HEK293T (cell line): ENCODE measurements at regions not wholly inside any gene's neighbourhood (a gene's known extent, or its start where the extent isn't known, plus 50 kb on each side); places are given as distances from the start of the nearest gene placed in this dataset.

Experiments
- CTCF ChIA-PET: fragments of 350-600 bp; formaldehyde crosslinking; extraction: SDS; loops from one replicate; lab custom pipeline; 2021; ENCODE audit warnings: antibody characterized with exemption, inconsistent platforms; lab: Yijun Ruan, JAX
- POLR2A ChIA-PET: fragments of 350-600 bp; formaldehyde crosslinking; extraction: SDS; loops from one replicate; lab custom pipeline; 2020; ENCODE audit warnings: antibody characterized with exemption, inconsistent platforms; lab: Yijun Ruan, JAX
- DNase-seq: peaks from one replicate; pipeline ENCODE4 v3.0.0; 2012; ENCODE audit warnings: mixed read lengths; ENCODE audit errors: extremely low spot score
- ARNT ChIP-seq: fragments of 450-650 bp; IDR thresholded peaks from 2 replicates; pipeline ENCODE4 v1.6.1; 2017; ENCODE audit warnings: mild to moderate bottlenecking
- BHLHE40 ChIP-seq: fragments of 450-650 bp; IDR thresholded peaks from 2 replicates; pipeline ENCODE4 v1.6.1; 2016; ENCODE audit warnings: mild to moderate bottlenecking, moderate library complexity, borderline replicate concordance
- CTBP1 ChIP-seq: fragments of 450-650 bp; IDR thresholded peaks from 2 replicates; pipeline ENCODE4 v1.6.1; 2016; ENCODE audit warnings: borderline replicate concordance
- ELF4 ChIP-seq: fragments of 450-650 bp; IDR thresholded peaks from 2 replicates; pipeline ENCODE4 v1.6.1; 2017; ENCODE audit warnings: antibody characterized with exemption
- FOXA1 ChIP-seq: fragments of 450-650 bp; IDR thresholded peaks from 2 replicates; pipeline ENCODE4 v1.6.1; 2016; ENCODE audit warnings: mild to moderate bottlenecking
- FOXK2 ChIP-seq: fragments of 450-650 bp; IDR thresholded peaks from 2 replicates; pipeline ENCODE4 v1.6.1; 2016; ENCODE audit warnings: mild to moderate bottlenecking
- FOXM1 ChIP-seq: fragments of 450-650 bp; IDR thresholded peaks from 2 replicates; pipeline ENCODE4 v1.6.1; 2017; ENCODE audit warnings: mild to moderate bottlenecking, borderline replicate concordance
- HDGF ChIP-seq: fragments of 450-650 bp; IDR thresholded peaks from 2 replicates; pipeline ENCODE4 v1.6.1; 2017; ENCODE audit warnings: antibody characterized with exemption, borderline replicate concordance
- L3MBTL2 ChIP-seq: fragments of 450-650 bp; conservative IDR thresholded peaks from 2 replicates; pipeline ENCODE4 v1.6.1; 2016; ENCODE audit warnings: mild to moderate bottlenecking
- LEF1 ChIP-seq: fragments of 450-650 bp; IDR thresholded peaks from 2 replicates; pipeline ENCODE4 v1.6.1; 2017; ENCODE audit warnings: mild to moderate bottlenecking, borderline replicate concordance
- NFRKB ChIP-seq: fragments of 450-650 bp; IDR thresholded peaks from 2 replicates; pipeline ENCODE4 v1.6.1; 2016; ENCODE audit warnings: mild to moderate bottlenecking, moderate library complexity
- PKNOX1 ChIP-seq: fragments of 450-650 bp; IDR thresholded peaks from 2 replicates; pipeline ENCODE4 v1.6.1; 2016
- SP1 ChIP-seq: fragments of 450-650 bp; IDR thresholded peaks from 2 replicates; pipeline ENCODE4 v1.6.1; 2017
- SUZ12 ChIP-seq: fragments of 450-650 bp; IDR thresholded peaks from 2 replicates; pipeline ENCODE4 v1.6.1; 2016; ENCODE audit warnings: mild to moderate bottlenecking
- TARDBP ChIP-seq: fragments of 450-650 bp; IDR thresholded peaks from 2 replicates; pipeline ENCODE4 v1.6.1; 2016
- ZNF384 ChIP-seq: fragments of 450-650 bp; IDR thresholded peaks from 2 replicates; pipeline ENCODE4 v1.6.1; 2016

- ChIA-PET CTCF (interaction anchor here (0.9 to 1.2 kb wide), 2 partner anchors 9 to 30 kb away, joined by 3 to 5 read pairs; no protein-coding TSS in a partner anchor), POLR2A (no interaction called here)
These were observed 382.2 kb downstream of the FUT8 start for GRCh38 chr14:65794674-65795279.

GRCh38 chr14:65798216-65798615 is 385.7 kb downstream of the FUT8 start:
- TF ChIP-seq FOXM1 = no peak
- no peak for TF ChIP-seq FOXA1
- TF ChIP-seq L3MBTL2 = no peak
- DNase-seq = no peak
- POLR2A ChIA-PET = no interaction called here
- CTCF ChIA-PET = interaction anchor here (2.0 kb wide), 1 partner anchor 26 kb away, joined by 4 read pairs; no protein-coding TSS in a partner anchor

More at GRCh38 chr14:65794674-65795279, 382.2 kb downstream of the FUT8 start:
- no peak for DNase-seq
- no peak for TF ChIP-seq L3MBTL2
- TF ChIP-seq TARDBP = no peak
- no peak for TF ChIP-seq FOXM1
- no peak for TF ChIP-seq ARNT
- TF ChIP-seq ELF4 = no peak
- no peak for TF ChIP-seq LEF1
- no peak for TF ChIP-seq BHLHE40
- TF ChIP-seq SP1 = no peak

DNA sequence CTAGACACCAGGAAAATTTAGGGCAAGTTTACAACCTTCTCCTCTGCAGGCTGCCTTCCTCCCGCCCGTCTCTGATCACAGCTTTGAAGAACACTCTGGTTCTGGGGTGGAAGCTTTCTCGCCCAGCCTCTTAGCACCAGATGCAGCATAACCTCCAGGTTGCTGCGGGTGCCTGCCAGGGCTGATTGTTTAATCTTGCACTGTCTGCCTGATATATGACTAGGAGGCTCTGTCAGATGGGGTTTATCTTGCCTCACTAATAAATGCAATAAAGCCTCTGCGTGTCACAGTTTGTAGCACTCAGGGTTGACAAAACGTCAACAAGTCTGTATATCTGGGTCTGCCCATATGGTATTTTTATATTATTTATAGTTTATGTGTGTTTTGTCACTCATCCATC is 388.2 kb downstream of the FUT8 start:
- no peak for DNase-seq
- TF ChIP-seq SUZ12 (no peak), BHLHE40 (no peak), TARDBP (no peak), LEF1 (no peak), L3MBTL2 (no peak), ELF4 (no peak), SP1 (no peak), CTBP1 (no peak), FOXK2 (no peak), FOXM1 (no peak), FOXA1 (no peak), NFRKB (no peak)
- CTCF ChIA-PET = no interaction called here
- POLR2A ChIA-PET = no interaction called here

- CTCF ChIA-PET = no interaction called here
- POLR2A ChIA-PET = no interaction called here
- TF ChIP-seq L3MBTL2 (no peak), PKNOX1 (no peak), SUZ12 (no peak), TARDBP (no peak), FOXA1 (no peak)
- DNase-seq = no peak
These were observed 389.7 kb downstream of the FUT8 start for GRCh38 chr14:65802196-65802595.

DNA sequence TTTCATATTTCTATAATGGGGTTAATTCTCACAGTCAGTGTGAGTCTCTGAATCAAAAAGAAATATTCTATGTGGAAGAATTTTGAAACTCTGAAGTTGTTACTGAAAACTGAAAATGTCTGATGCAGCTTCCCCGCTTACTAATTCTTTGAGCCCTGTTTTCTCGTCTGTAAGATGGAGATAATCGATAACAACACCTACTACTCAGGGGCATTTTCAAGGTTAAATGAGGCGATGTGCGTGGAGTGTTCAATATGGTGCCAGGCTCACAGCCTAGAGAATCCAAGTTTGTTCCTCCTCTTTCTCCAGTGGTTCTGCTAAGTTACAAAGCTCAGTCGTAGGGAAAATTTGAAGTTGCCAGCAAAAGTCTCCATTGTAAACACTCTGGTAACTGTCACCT is 391.4 kb downstream of the FUT8 start:
- CTCF ChIA-PET = interaction anchor here (1.5 kb wide), 1 partner anchor 10 kb away, joined by 3 read pairs; no protein-coding TSS in a partner anchor
- TF ChIP-seq SP1 = no peak
- no peak for TF ChIP-seq CTBP1
- TF ChIP-seq TARDBP = no peak
- TF ChIP-seq BHLHE40 = no peak
- TF ChIP-seq ZNF384 = no peak
- no peak for TF ChIP-seq PKNOX1
- TF ChIP-seq NFRKB = no peak
- TF ChIP-seq HDGF = no peak
- TF ChIP-seq ARNT = no peak

DNA sequence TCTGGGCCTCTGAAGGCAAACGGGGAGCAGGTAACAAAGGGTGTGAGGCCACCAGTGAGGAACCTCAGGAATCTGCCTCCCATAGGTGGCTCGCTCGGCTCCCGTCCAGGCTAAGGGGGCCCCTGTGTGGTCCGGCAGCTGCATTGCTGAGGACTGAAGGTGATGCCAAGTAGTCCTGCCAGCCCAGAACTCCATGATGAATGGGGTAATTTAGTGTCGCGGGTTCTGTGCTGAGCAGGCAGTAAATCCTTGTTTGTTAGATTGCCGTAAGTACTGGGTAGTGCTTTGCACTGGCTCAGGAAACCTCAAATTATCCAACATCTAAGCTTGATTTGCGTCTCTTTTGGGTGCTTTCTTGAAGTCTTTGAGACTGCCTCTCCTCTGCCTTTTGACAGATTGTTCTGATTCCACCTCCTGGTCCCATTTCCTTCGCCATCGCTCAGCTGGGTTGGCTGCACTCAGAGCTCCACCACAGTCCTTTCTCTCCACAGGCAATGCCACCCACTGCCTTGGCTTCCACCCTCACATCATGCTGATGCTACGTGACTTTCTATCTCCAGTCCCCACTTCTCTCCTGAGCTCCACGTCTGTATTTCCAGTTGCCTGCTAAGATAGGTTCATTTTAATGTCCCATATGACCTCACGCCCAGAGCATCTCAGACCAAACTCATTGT is 392.0 kb downstream of the FUT8 start:
- no peak for DNase-seq
- CTCF ChIA-PET = interaction anchor here (1.5 kb wide), 1 partner anchor 10 kb away, joined by 3 read pairs; no protein-coding TSS in a partner anchor
- TF ChIP-seq HDGF = no peak
- TF ChIP-seq SUZ12 = no peak
- no peak for TF ChIP-seq TARDBP
- TF ChIP-seq L3MBTL2 = no peak
- no peak for TF ChIP-seq PKNOX1
- no peak for TF ChIP-seq SP1
- no peak for TF ChIP-seq LEF1
- no peak for TF ChIP-seq ZNF384
- no peak for TF ChIP-seq BHLHE40
- TF ChIP-seq FOXM1 = no peak
- POLR2A ChIA-PET = no interaction called here

More for the DNA sequence above, 391.4 kb downstream of the FUT8 start:
- DNase-seq = no peak
- POLR2A ChIA-PET = no interaction called here

GRCh38 chr14:65805113-65805473 is 392.6 kb downstream of the FUT8 start:
- DNase-seq = no peak
- TF ChIP-seq PKNOX1 (no peak), ARNT (no peak), TARDBP (no peak), SP1 (no peak), LEF1 (no peak), CTBP1 (no peak), NFRKB (no peak), ELF4 (no peak), FOXK2 (no peak), HDGF (no peak), BHLHE40 (no peak), ZNF384 (no peak), FOXM1 (no peak), FOXA1 (no peak), SUZ12 (no peak), L3MBTL2 (no peak)
- ChIA-PET POLR2A (no interaction called here), CTCF (no interaction called here)
